Hepatocyte (in vitro differentiated cells): ENCODE measurements at regions not wholly inside any gene's neighbourhood (a gene's known extent, or its start where the extent isn't known, plus 50 kb on each side); places are given as distances from the start of the nearest gene placed in this dataset.

ENCODE experiments used
- DNase-seq: peaks from one replicate; pipeline ENCODE4 v3.0.0-alpha.2; 2016; ENCODE audit warnings: low spot score
- H2AFZ ChIP-seq: fragments of 200-600 bp; sonication (generic); 2 replicates; pipeline ENCODE4 v1.6.0; 2016; ENCODE audit warnings: antibody characterized with exemption, mild to moderate bottlenecking
- H3K27ac ChIP-seq: fragments of 200-600 bp; sonication (generic); 2 replicates; pipeline ENCODE4 v1.5.1; 2016; ENCODE audit warnings: mild to moderate bottlenecking
- H3K27me3 ChIP-seq: fragments of 200-600 bp; sonication (generic); 2 replicates; pipeline ENCODE4 v1.6.1; 2016
- H3K36me3 ChIP-seq: fragments of 200-600 bp; sonication (generic); replicated peaks from 2 replicates; pipeline ENCODE4 v1.5.1; 2016; ENCODE audit warnings: low read depth; ENCODE audit not compliant: insufficient read depth
- H3K4me1 ChIP-seq: fragments of 200-600 bp; sonication (generic); 2 replicates; pipeline ENCODE4 v1.5.1; 2016; ENCODE audit warnings: mild to moderate bottlenecking, moderate library complexity; ENCODE audit not compliant: insufficient read depth
- H3K4me2 ChIP-seq: fragments of 200-600 bp; sonication (generic); 2 replicates; pipeline ENCODE4 v1.6.0; 2016
- H3K4me3 ChIP-seq: fragments of 200-600 bp; sonication (generic); 2 replicates; pipeline ENCODE4 v1.5.1; 2016; ENCODE audit warnings: mild to moderate bottlenecking
- H3K79me2 ChIP-seq: fragments of 200-600 bp; sonication (generic); 2 replicates; pipeline ENCODE4 v1.6.0; 2017; ENCODE audit warnings: mild to moderate bottlenecking
- H3K9me2 ChIP-seq: fragments of 200-600 bp; sonication (generic); replicated peaks from 2 replicates; pipeline ENCODE4 v1.6.0; 2017; ENCODE audit warnings: mild to moderate bottlenecking; ENCODE audit not compliant: insufficient read depth
- H3K9me3 ChIP-seq: fragments of 200-600 bp; sonication (generic); 2 replicates; pipeline ENCODE4 v1.5.1; 2016; ENCODE audit warnings: low read depth, mild to moderate bottlenecking
- H4K20me1 ChIP-seq: fragments of 200-600 bp; sonication (generic); 2 replicates; pipeline ENCODE4 v1.6.0; 2016; ENCODE audit warnings: mild to moderate bottlenecking; ENCODE audit not compliant: insufficient read depth, poor library complexity, severe bottlenecking
- EZH2 ChIP-seq: fragments of 200-600 bp; sonication (generic); IDR thresholded peaks from 2 replicates; pipeline ENCODE4 v1.6.1; 2016; ENCODE audit warnings: antibody characterized with exemption, mild to moderate bottlenecking, borderline replicate concordance
- EZH2phosphoT487 ChIP-seq: fragments of 200-600 bp; sonication (generic); IDR thresholded peaks from one replicate; pipeline ENCODE4 v1.6.1; 2018; ENCODE audit warnings: antibody characterized with exemption, mild to moderate bottlenecking, low read depth, moderate library complexity; ENCODE audit not compliant: unreplicated experiment, severe bottlenecking
- WGBS: methylation state at CpG from one replicate; pipeline ENCODE4 v1.1.6; 2016; ENCODE audit warnings: low lambda C conversion rate; ENCODE audit errors: missing lambda C conversion rate; 5-methylcytosine and 5-hydroxymethylcytosine counted together
- TF ChIP-seq, protein P1 (sequence below): fragments of 200-600 bp; sonication (generic); IDR thresholded peaks from 2 replicates; pipeline ENCODE4 v1.5.1; 2016; ENCODE audit warnings: antibody characterized with exemption, mild to moderate bottlenecking; ENCODE audit not compliant: poor library complexity

DNA sequence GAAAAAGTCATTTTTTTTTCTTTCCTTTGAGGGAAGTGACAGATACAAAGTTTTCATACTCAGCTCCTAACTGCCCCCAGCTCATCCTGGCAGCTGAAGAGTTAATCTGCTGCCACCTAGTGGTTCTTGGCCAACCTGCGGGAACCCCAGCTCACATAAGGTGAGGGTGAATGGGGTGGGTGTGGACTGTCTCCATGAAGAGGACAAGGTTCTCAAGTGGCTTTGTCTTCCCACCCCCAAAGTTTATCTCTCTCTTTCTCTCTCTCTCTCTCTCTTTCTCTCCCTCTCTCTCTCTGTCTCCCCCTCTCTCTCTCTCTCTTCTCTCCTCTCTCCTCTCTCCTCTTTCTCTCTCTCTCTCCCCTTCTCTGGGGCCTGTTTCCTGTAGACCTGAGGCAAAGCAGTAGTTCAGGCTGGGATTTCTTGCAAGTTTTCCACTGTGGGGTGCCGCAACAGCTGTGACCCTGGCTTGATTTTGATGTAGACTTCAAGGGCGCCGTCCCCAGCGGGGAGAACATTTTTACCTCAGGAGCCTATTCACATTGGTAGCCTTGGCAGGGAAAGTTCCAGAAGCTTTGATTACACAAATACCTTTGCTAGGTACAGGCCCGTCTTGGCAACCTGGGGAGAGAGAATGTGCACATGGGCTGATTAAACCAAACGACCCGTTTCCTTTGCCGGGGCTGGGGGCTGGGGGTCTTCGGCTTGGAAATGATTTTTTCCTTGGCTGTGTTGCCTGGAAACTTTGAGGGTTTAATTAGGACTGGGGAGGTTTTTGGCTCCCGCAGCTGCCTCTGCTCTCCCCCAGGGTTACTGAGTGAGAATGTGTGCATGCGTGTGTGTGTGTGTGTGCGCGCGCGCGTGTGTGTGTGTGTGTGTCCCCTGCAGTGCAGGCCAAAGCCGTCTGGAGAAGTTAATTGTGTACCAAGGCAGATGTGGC lies 135.9 kb downstream of the TM2D1 start:
- Histone ChIP-seq H3K4me2 (no peak overlapping the region), H3K27ac (no peak overlapping the region), H3K79me2 (no peaks in the 10 kb centered on the region), H3K9me2 (no peaks in the 10 kb centered on the region), H3K4me1 (no peaks in the 10 kb centered on the region), H3K27me3 (no peaks in the 10 kb centered on the region), H3K4me3 (no peak overlapping the region), H2AFZ (no peak overlapping the region), H3K9me3 (no peaks in the 10 kb centered on the region), H3K36me3 (no peaks in the 10 kb centered on the region), H4K20me1 (no peaks in the 10 kb centered on the region)
- 72% methylated on average over 18 of the region's 18 CpGs for WGBS
- peak; percentile 83 for DNase-seq
- TF ChIP-seq EZH2 = no peak
- TF ChIP-seq EZH2phosphoT487 = no peak
- TF ChIP-seq, protein P1, sequence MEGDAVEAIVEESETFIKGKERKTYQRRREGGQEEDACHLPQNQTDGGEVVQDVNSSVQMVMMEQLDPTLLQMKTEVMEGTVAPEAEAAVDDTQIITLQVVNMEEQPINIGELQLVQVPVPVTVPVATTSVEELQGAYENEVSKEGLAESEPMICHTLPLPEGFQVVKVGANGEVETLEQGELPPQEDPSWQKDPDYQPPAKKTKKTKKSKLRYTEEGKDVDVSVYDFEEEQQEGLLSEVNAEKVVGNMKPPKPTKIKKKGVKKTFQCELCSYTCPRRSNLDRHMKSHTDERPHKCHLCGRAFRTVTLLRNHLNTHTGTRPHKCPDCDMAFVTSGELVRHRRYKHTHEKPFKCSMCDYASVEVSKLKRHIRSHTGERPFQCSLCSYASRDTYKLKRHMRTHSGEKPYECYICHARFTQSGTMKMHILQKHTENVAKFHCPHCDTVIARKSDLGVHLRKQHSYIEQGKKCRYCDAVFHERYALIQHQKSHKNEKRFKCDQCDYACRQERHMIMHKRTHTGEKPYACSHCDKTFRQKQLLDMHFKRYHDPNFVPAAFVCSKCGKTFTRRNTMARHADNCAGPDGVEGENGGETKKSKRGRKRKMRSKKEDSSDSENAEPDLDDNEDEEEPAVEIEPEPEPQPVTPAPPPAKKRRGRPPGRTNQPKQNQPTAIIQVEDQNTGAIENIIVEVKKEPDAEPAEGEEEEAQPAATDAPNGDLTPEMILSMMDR = peak; percentile 77

DNA sequence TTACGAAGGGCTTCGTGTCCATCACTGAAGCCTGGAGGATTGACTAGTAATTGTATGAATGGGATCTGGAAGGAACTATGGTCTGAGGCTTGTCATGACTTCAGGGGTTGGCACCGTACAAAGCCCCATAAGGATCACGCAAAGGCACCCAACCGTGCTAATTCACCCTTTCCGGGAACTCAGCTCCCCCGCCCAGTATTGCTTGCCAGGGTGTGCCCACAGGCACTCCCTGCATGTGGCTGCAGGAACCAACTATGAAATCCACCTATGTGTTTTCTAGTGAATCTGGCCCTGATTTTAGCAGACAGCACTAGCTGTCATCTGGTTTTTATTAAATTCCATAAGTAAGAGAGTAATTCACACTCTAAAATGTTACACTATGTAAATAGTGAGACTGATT lies 139.2 kb downstream of the TM2D1 start:
- WGBS = 58% methylated on average over 7 of the region's 7 CpGs
- Histone ChIP-seq H3K9me3 (no peaks in the 10 kb centered on the region), H3K4me3 (no peak overlapping the region), H3K9me2 (no peaks in the 10 kb centered on the region), H3K27ac (no peak overlapping the region), H3K4me1 (no peaks in the 10 kb centered on the region), H4K20me1 (no peaks in the 10 kb centered on the region), H3K36me3 (no peaks in the 10 kb centered on the region), H3K4me2 (no peak overlapping the region), H3K79me2 (no peaks in the 10 kb centered on the region), H3K27me3 (no peaks in the 10 kb centered on the region), H2AFZ (no peak overlapping the region)
- no peak for DNase-seq
- TF ChIP-seq, protein P1 = no peak
- TF ChIP-seq EZH2phosphoT487 = no peak
- TF ChIP-seq EZH2 = no peak

DNA sequence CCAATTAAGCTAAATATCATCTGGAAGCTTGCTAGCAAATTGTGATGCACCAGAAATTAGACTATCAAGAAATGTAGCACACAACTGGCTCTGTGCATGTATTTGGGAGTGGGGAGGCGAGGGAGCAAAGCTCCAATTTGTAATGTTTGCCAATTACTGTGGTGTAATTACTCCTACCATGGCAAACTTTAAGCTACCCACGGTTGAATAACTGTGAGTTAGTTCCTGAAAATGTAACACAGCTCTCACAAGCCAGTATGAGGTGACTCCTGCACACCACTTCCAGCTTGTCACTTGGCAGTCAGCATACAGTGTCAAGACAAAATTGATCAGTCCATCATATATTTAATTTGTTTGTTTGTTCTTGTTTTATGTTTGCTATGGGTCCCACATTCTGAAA lies 141.2 kb downstream of the TM2D1 start:
- TF ChIP-seq EZH2 = no peak
- TF ChIP-seq, protein P1 = no peak
- TF ChIP-seq EZH2phosphoT487 = no peak
- no peak overlapping the region for H3K4me2 ChIP-seq
- no peaks in the 10 kb centered on the region for H3K9me3 ChIP-seq
- 88% methylated on average over 2 of the region's 2 CpGs for WGBS
- no peaks in the 10 kb centered on the region for H3K27me3 ChIP-seq
- H3K79me2 ChIP-seq = no peaks in the 10 kb centered on the region
- DNase-seq = no peak
- H3K4me3 ChIP-seq = no peak overlapping the region
- no peak overlapping the region for H3K27ac ChIP-seq
- no peaks in the 10 kb centered on the region for H4K20me1 ChIP-seq
- H3K36me3 ChIP-seq = no peaks in the 10 kb centered on the region
- H2AFZ ChIP-seq = no peak overlapping the region
- no peaks in the 10 kb centered on the region for H3K9me2 ChIP-seq
- no peaks in the 10 kb centered on the region for H3K4me1 ChIP-seq
